Omental fat pad (tissue), 3 donors: ENCODE measurements at regions not wholly inside any gene's neighbourhood (a gene's known extent, or its start where the extent isn't known, plus 50 kb on each side); places are given as distances from the start of the nearest gene placed in this dataset.
A peak's percentile ranks its signal among the peaks of the same experiment; 100 is the strongest.

Source experiments
- ATAC-seq: fragments of 150-250 bp; one replicate; pipeline ENCODE4 v1.9.1; 2016; ENCODE audit warnings: mild to moderate bottlenecking, moderate library complexity; ENCODE audit not compliant: low FRiP score
- DNase-seq: peaks from one replicate; pipeline ENCODE4 v3.0.0-alpha.2; 2019; ENCODE audit warnings: low spot score
- TF ChIP-seq, protein P1 (sequence below), 3 donors: fragments of 450-650 bp; IDR thresholded peaks; one replicate each; pipeline ENCODE4 v1.5.1; 2016 to 2017; ENCODE audit warnings: antibody characterized with exemption in 3 of 3, mild to moderate bottlenecking in 3 of 3, moderate library complexity in 2 of 3

GRCh38 chr6:18545726-18546125 lies 158.6 kb downstream of the RNF144B start:
- no peak for DNase-seq
- ATAC-seq: no peak
- TF ChIP-seq, protein P1, sequence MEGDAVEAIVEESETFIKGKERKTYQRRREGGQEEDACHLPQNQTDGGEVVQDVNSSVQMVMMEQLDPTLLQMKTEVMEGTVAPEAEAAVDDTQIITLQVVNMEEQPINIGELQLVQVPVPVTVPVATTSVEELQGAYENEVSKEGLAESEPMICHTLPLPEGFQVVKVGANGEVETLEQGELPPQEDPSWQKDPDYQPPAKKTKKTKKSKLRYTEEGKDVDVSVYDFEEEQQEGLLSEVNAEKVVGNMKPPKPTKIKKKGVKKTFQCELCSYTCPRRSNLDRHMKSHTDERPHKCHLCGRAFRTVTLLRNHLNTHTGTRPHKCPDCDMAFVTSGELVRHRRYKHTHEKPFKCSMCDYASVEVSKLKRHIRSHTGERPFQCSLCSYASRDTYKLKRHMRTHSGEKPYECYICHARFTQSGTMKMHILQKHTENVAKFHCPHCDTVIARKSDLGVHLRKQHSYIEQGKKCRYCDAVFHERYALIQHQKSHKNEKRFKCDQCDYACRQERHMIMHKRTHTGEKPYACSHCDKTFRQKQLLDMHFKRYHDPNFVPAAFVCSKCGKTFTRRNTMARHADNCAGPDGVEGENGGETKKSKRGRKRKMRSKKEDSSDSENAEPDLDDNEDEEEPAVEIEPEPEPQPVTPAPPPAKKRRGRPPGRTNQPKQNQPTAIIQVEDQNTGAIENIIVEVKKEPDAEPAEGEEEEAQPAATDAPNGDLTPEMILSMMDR (IDR thresholded peaks at IDR 0.05): no peak

GRCh38 chr6:18550119-18550518 lies 163.0 kb downstream of the RNF144B start:
- DNase-seq (no peak), ATAC-seq (no peak)
- TF ChIP-seq, protein P1 (IDR thresholded peaks at IDR 0.05): no peak

GRCh38 chr6:18551228-18551627 lies 164.1 kb downstream of the RNF144B start:
- DNase-seq: no peak

DNA sequence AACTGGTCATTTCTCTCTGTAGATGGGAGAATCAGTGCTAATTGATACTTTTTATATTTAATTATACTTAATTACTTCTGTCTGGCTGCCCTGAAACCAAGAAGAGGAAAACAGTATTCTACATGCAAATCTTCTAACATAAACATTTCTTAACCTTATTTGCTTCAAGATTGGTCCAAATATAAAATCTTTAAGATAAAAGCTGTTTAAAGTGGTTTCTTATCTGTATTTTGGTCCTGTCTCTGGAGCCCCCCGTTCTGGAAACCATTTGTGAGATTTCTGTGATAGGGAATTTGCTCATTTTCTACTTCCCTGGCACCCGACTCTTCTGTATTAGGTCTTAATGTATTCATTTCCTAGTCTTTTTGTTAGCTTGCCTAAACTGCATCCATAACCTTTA lies 168.6 kb downstream of the RNF144B start:
- TF ChIP-seq, protein P1 (IDR thresholded peaks at IDR 0.05): no peak
- ATAC-seq: no peak
- DNase-seq: no peak

More at GRCh38 chr6:18551228-18551627, 164.1 kb downstream of the RNF144B start:
- ATAC-seq: peak; percentile 54
- TF ChIP-seq, protein P1 (IDR thresholded peaks at IDR 0.05): no peak

DNA sequence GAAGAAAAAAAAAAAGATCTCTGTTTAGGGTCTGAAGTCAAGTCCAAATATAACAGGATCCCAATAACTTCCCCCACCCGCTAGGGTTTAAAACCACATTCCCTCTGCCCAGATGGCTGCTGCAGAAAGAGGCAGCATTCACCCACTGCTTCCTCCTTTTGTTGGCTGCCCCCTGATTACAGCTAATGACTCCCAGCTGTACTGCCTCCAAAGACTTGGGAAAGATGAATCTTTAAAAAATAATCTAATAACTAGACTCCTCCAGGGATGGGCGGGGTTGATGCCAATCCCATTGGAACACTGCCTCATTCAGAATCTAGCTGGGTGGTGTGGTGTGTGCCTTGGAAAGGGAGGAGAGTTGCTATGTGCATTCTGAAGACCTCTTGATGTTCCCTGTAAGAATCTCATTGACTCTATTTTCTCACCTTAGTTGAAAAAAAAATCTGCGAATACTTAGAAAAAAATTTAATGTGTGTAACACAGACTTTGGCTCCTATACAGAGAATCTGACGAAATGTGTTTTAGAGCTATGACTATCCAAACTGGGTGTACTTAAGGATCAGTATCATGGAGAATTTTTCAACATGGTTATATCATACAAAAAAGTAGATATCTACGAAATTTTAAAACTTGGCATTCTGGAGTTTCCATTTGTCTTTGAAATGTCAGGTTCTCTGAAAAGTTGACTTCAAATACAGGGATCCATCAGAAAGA lies 174.0 kb downstream of the RNF144B start:
- TF ChIP-seq, protein P1 (IDR thresholded peaks at IDR 0.05): no peak
- ATAC-seq: peak; percentile 32
- DNase-seq: no peak

DNA sequence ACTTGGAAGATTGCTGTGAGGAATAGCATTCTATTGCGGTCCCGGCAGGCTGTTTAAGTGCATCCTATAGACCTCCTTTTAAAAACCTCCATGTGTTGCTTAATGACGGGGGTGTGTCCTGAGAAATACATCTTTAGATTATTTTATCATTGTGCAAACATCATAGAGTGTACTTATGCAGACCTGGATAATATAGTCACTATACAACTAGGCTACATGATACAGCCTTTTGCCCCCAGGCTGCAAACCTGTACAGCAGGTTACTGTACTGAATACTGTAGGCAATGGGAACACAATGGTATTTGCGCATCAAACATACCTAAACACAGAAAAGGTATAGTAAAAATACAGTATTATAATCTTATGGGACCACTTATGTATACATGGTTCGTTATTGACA lies 175.6 kb downstream of the RNF144B start:
- TF ChIP-seq, protein P1 (IDR thresholded peaks at IDR 0.05): no peak
- no peak for ATAC-seq
- no peak for DNase-seq

- no peak for ATAC-seq
- TF ChIP-seq, protein P1 (IDR thresholded peaks at IDR 0.05): no peak
- no peak for DNase-seq
Observed at GRCh38 chr6:18564775-18565174, 177.6 kb downstream of the RNF144B start.
